Sigmoid colon (tissue), 4 donors: ENCODE measurements at regions not wholly inside any gene's neighbourhood (a gene's known extent, or its start where the extent isn't known, plus 50 kb on each side); places are given as distances from the start of the nearest gene placed in this dataset.

Source experiments
- EP300 ChIP-seq, 4 donors: sonication (generic); formaldehyde crosslinking; IDR thresholded peaks; one replicate each; pipeline ENCODE4 v1.6.1; 2017; ENCODE audit warnings: antibody characterized with exemption in 4 of 4
- TF ChIP-seq, protein P1 (sequence below), 4 experiments: fragments of 450-650 bp in 3 of 4; fragments of 200-600 bp in 1 of 4; IDR thresholded peaks; one replicate each; pipeline ENCODE4 v1.5.1; 2016 to 2019; ENCODE audit warnings: antibody characterized with exemption in 4 of 4, mild to moderate bottlenecking in 3 of 4, moderate library complexity in 2 of 4

DNA sequence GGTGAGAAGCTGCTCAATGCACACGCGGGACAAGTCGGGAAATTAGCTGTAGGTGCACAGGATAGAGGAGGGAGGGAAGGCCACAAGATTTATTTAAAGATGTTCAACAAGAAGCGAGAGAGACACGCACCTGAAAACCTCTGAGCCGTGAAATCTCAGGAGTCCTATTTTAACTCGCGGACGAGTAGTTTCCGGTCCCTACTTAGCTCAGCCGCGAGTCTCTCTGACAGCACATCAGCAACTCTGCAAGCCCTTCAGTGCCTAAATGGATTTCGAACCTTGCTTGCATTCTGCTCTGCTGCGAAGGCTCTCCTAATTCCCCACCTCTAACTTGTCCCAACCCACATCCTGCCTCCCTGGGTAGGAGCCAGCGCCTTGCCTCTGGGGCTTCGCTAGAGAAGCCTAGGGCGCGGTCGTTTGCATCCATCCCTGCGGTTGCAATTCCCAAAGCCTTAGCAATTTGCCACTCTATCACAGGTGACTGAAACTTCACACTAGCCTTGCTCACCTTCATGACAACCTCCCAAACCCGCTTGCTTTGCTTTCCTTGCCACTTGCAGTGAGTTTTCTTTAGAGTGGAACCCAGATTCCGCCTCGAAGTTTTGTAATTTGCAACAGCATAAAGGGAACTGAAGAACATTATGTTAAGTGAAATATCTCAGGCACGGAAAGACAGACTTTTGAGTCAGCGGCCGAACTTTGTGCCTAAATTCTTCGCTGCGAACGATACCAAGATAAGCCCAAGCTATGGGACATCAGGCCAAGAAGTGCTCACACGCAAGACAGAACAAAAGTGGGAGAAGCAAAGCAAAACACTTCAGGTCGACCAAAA, 202.8 kb downstream of the KDM5D start:
- TF ChIP-seq, protein P1, sequence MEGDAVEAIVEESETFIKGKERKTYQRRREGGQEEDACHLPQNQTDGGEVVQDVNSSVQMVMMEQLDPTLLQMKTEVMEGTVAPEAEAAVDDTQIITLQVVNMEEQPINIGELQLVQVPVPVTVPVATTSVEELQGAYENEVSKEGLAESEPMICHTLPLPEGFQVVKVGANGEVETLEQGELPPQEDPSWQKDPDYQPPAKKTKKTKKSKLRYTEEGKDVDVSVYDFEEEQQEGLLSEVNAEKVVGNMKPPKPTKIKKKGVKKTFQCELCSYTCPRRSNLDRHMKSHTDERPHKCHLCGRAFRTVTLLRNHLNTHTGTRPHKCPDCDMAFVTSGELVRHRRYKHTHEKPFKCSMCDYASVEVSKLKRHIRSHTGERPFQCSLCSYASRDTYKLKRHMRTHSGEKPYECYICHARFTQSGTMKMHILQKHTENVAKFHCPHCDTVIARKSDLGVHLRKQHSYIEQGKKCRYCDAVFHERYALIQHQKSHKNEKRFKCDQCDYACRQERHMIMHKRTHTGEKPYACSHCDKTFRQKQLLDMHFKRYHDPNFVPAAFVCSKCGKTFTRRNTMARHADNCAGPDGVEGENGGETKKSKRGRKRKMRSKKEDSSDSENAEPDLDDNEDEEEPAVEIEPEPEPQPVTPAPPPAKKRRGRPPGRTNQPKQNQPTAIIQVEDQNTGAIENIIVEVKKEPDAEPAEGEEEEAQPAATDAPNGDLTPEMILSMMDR (IDR thresholded peaks at IDR 0.05): no peak
- TF ChIP-seq EP300 (IDR thresholded peaks at IDR 0.05): no peak
